ENCODE measurements at regions not wholly inside any gene's neighbourhood (a gene's known extent, or its start where the extent isn't known, plus 50 kb on each side); places are given as distances from the start of the nearest gene placed in this dataset.

DNA sequence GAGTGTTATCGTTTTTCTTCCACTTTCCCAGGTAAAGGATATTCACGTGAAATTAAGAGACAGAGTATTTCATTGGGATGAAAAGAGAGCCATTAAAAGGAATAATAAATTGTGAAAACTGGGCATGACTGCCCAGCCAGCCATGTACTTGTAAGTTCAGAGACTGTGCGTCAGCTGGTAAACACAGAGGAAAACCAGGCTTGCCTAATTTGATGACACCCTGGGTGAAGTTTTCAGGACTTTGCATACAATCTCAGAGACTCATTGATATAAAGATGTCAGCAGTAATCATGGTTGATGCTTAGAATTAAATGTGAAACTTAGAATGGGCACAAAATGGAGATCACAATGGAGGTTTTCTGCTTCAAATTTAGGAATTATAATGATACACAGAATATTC is 153.5 kb upstream of the ZEB2 start:
- TF ChIP-seq, protein P1, sequence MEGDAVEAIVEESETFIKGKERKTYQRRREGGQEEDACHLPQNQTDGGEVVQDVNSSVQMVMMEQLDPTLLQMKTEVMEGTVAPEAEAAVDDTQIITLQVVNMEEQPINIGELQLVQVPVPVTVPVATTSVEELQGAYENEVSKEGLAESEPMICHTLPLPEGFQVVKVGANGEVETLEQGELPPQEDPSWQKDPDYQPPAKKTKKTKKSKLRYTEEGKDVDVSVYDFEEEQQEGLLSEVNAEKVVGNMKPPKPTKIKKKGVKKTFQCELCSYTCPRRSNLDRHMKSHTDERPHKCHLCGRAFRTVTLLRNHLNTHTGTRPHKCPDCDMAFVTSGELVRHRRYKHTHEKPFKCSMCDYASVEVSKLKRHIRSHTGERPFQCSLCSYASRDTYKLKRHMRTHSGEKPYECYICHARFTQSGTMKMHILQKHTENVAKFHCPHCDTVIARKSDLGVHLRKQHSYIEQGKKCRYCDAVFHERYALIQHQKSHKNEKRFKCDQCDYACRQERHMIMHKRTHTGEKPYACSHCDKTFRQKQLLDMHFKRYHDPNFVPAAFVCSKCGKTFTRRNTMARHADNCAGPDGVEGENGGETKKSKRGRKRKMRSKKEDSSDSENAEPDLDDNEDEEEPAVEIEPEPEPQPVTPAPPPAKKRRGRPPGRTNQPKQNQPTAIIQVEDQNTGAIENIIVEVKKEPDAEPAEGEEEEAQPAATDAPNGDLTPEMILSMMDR (IDR thresholded peaks at IDR 0.05; ENCODE audit: control insufficient read depth, extremely low read depth, insufficient read depth), result no peak
- H3K4me3 ChIP-seq (ENCODE audit: low read depth, low read length), result no peak overlapping the region
- no peak for DNase-seq (ENCODE audit: low read depth)

DNA sequence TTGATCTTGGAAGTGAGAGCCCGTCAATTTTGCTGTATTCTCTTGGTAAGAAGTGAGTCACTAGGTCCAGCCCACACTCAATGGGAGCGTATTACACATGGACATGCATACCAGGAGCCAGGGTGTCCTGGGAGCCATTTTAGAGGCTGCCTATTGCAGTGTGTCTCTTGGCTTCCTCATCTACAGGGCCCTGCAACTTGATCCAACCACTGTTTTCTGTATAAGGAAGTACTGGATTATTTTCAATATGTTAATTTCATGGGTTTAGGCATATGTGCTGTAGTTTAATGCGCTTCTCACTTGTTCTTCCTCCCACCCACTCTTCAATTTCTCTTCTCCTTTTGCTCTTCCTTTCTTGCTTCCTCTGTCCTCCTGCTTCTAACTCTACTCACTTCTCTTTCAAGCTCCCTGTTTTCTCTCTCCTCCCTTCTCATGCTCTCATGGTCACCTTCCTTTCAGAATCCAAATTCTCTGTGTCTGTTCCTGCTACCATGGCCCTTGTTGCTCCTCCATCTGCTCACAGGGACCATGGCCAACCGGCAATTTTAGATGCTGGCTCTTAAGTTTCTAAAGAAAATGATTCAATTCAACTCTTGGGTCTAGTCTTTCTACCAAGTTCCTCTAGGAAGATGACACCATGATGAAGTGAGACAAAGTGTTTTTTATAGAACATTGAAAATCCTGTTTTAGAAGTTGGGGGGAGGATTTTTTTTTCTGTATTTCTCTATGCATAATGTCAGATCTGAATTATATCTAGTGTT is 152.0 kb upstream of the ZEB2 start:
- DNase-seq (ENCODE audit: low read depth), result no peak
- TF ChIP-seq, protein P1 (IDR thresholded peaks at IDR 0.05; ENCODE audit: control insufficient read depth, extremely low read depth, insufficient read depth), result no peak
- no peak overlapping the region for H3K4me3 ChIP-seq (ENCODE audit: low read depth, low read length)

DNA sequence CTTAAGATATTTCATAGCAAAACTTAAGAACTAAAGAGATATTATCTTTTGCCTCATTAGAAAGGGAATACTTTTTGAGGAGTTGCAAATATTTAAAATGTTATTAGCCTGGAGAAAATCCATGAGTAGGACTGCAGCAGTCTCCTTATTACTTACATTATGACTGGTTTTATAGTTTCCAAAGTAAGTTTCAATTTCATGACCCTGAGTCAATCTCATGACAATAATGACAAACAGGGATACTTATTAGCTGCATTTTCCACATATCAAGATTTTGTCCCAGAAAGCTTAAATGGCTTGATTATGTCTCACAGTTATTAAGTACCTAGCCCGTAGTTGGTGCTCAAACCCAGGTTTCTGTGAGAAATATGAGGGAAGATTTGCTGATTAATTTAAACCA is 150.8 kb upstream of the ZEB2 start:
- H3K4me3 ChIP-seq (ENCODE audit: low read depth, low read length), result no peak overlapping the region
- DNase-seq (ENCODE audit: low read depth), result no peak
- TF ChIP-seq, protein P1 (IDR thresholded peaks at IDR 0.05; ENCODE audit: control insufficient read depth, extremely low read depth, insufficient read depth), result no peak

DNA sequence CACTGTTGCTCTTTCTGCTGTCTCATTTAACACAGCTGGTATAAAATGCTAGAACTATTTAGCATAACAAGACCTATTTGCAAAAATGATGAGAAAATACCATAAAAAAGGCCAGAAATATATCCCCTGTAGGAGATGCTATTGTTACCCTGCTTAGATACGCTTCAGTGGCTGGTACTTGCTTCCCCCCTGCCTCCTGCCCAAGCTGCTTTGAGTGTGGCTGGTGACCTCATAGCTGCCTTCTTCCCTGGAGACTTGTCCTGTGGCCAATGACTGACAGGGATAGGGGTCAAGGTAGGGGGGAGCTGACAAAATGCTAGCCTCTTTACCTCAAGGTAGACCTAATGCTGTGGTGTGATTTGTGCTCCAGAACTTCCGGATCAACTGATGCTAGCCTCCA is 150.2 kb upstream of the ZEB2 start:
- no peak for DNase-seq (ENCODE audit: low read depth)
- no peak overlapping the region for H3K4me3 ChIP-seq (ENCODE audit: low read depth, low read length)
- TF ChIP-seq, protein P1 (IDR thresholded peaks at IDR 0.05; ENCODE audit: control insufficient read depth, extremely low read depth, insufficient read depth), result no peak

DNA sequence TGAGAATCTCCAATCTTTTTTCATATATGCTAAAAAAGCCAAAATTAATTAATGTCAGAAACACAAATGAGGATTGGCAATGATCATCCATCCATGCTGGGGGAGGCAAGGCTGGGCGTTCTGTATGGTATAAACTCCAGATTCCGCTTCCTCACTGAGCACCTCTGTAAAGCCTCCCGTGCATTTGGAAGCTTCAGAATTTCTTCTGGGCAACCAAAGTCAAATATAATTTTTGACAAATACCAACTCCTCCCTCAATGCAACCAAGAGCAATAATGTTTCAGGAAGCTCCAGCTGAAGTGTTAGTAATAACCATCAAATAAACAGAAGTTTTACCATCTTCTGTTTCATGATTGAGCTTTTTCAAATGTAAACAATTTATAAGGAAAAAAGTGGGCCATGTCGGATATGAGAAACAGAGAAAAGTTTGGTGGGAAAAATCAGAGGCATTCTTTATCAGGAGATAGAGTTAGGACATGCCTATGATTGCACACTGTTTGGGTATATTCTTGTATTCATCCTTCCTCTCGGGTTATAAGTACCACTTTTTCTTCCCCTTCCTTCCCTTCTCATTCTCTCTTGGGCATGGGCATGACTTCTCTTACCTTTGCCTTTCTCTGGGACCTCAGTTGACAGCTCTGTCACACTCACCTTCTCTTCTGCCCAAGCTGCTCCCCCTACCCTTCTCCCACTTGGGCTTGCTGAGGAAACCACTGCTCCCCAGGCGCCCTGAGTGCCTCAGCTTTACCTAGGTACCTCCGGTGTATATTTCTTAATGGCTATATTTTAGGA is 149.5 kb upstream of the ZEB2 start:
- no peak overlapping the region for H3K4me3 ChIP-seq (ENCODE audit: low read depth, low read length)
- TF ChIP-seq, protein P1 (IDR thresholded peaks at IDR 0.05; ENCODE audit: control insufficient read depth, extremely low read depth, insufficient read depth), result no peak
- no peak for DNase-seq (ENCODE audit: low read depth)

DNA sequence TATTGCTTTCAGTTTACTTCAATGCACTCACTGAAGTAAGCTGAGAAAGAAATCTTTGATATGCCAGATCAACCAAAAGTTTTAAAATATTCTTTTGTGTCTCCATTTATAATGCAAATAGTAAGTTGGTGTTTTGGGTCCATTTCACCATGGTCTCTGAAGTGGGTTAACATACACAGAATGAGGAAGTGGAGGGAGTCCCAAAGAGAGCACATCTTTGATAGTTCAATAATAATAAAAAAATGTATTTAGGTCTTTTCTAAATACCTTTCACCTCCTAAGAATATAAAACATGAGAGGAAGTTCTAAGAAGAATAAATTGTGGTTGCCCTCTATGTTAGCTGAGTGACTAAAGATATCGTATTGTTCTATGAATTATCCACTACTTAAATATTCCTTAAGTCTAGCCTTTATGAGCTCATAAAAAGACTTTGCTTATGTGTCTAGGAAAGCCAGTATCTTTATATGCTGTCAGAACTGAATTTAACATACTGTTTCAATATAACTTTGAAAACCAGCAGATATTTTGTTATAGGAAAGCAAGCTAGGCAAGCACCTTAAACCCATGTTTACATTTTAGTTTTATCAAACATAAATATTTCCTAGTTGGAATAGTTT is 148.7 kb upstream of the ZEB2 start:
- no peak for DNase-seq (ENCODE audit: low read depth)
- TF ChIP-seq, protein P1 (IDR thresholded peaks at IDR 0.05; ENCODE audit: control insufficient read depth, extremely low read depth, insufficient read depth), result no peak

More for the DNA sequence above, 148.7 kb upstream of the ZEB2 start:
- no peak overlapping the region for H3K4me3 ChIP-seq (ENCODE audit: low read depth, low read length)
